Ovary (tissue), 3 donors: ENCODE measurements at regions not wholly inside any gene's neighbourhood (a gene's known extent, or its start where the extent isn't known, plus 50 kb on each side); places are given as distances from the start of the nearest gene placed in this dataset.

Source experiments
- POLR2A ChIP-seq: fragments of 450-650 bp; IDR thresholded peaks from one replicate; pipeline ENCODE4 v1.6.1; 2017; ENCODE audit warnings: antibody characterized with exemption, mild to moderate bottlenecking, moderate library complexity
- TF ChIP-seq, protein P1 (sequence below), 3 donors: fragments of 450-650 bp in 2 of 3; fragments of 200-600 bp in 1 of 3; IDR thresholded peaks; one replicate each; pipeline versions ENCODE4 v1.5.1 to v1.8.0; 2016 to 2022; ENCODE audit warnings: antibody characterized with exemption in 3 of 3, mild to moderate bottlenecking in 1 of 3
- donor health status: DM: no; HTN: no; CAD: no.

DNA sequence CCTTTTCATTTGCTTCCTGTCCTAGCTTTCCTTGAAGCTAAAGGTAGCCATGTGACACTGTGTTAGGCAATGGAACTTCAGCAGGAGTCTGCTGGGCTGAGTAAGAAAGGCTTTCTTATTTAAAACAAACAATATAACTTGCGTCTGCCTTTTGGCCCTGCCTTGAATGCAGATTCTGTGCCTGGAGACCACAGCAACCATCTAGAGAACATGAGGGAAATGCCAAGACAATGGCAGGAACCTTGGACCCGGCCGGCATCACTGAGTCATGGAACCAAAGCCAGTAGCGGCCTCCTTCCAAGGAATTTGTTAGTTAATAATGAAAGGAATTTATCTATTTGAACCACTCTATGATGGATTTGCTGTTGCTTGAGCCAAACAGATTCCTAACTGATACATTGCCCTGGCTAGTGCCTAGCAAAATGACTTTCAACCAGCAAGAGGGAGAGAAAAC lies 207.5 kb upstream of the EPHA4 start:
- TF ChIP-seq, protein P1, sequence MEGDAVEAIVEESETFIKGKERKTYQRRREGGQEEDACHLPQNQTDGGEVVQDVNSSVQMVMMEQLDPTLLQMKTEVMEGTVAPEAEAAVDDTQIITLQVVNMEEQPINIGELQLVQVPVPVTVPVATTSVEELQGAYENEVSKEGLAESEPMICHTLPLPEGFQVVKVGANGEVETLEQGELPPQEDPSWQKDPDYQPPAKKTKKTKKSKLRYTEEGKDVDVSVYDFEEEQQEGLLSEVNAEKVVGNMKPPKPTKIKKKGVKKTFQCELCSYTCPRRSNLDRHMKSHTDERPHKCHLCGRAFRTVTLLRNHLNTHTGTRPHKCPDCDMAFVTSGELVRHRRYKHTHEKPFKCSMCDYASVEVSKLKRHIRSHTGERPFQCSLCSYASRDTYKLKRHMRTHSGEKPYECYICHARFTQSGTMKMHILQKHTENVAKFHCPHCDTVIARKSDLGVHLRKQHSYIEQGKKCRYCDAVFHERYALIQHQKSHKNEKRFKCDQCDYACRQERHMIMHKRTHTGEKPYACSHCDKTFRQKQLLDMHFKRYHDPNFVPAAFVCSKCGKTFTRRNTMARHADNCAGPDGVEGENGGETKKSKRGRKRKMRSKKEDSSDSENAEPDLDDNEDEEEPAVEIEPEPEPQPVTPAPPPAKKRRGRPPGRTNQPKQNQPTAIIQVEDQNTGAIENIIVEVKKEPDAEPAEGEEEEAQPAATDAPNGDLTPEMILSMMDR (IDR thresholded peaks at IDR 0.05): no peak
- no peak for TF ChIP-seq POLR2A
